HFF-Myc (cell line): ENCODE measurements at regions not wholly inside any gene's neighbourhood (a gene's known extent, or its start where the extent isn't known, plus 50 kb on each side); places are given as distances from the start of the nearest gene placed in this dataset.

Experiments used
- DNase-seq: peaks from one replicate; pipeline ENCODE4 v3.0.0-alpha.2; 2011; ENCODE audit warnings: low read depth; ENCODE audit errors: extremely low read depth
- H3K4me3 ChIP-seq: replicated peaks from 2 replicates; pipeline ENCODE4 v1.5.1; 2011; ENCODE audit warnings: low read depth, mild to moderate bottlenecking, control low read depth, low read length
- CTCF ChIP-seq: IDR thresholded peaks from 2 replicates; pipeline ENCODE4 v1.5.1; 2012; ENCODE audit warnings: mild to moderate bottlenecking, low read depth, low read length, control low read depth; ENCODE audit errors: missing control alignments

- no peak for DNase-seq
- no peak overlapping the region for H3K4me3 ChIP-seq
- no peak for TF ChIP-seq CTCF
These were observed 491.7 kb downstream of the ARL4A start for GRCh38 chr7:13179011-13179582.

GRCh38 chr7:13179775-13180523, 492.5 kb downstream of the ARL4A start:
- TF ChIP-seq CTCF, result no peak
- DNase-seq, result no peak
- no peak overlapping the region for H3K4me3 ChIP-seq

- no peak overlapping the region for H3K4me3 ChIP-seq
- no peak for TF ChIP-seq CTCF
- no peak for DNase-seq
These were observed 493.8 kb downstream of the ARL4A start for GRCh38 chr7:13181216-13181615.

GRCh38 chr7:13185139-13185538, 497.7 kb downstream of the ARL4A start:
- no peak overlapping the region for H3K4me3 ChIP-seq
- no peak for TF ChIP-seq CTCF
- no peak for DNase-seq

GRCh38 chr7:13188236-13188805, 500.9 kb downstream of the ARL4A start:
- no peak for DNase-seq
- H3K4me3 ChIP-seq, result no peak overlapping the region
- TF ChIP-seq CTCF, result no peak

GRCh38 chr7:13188922-13189321, 501.5 kb downstream of the ARL4A start:
- no peak overlapping the region for H3K4me3 ChIP-seq
- no peak for DNase-seq
- no peak for TF ChIP-seq CTCF
